Caco-2 (cell line): ENCODE measurements at regions not wholly inside any gene's neighbourhood (a gene's known extent, or its start where the extent isn't known, plus 50 kb on each side); places are given as distances from the start of the nearest gene placed in this dataset.

ENCODE experiments used
- BruUV-seq: library from RNA; stranded (reverse); fragments of 400-500 nt; replicated peaks from 2 replicates; lab custom pipeline; 2021; lab: Mats Ljungman, UMichigan
- CTCF ChIA-PET: fragments of 300-600 bp; sonication (Branson Sonifier 250); formaldehyde crosslinking; loops from one replicate; lab custom pipeline; 2022; ENCODE audit warnings: antibody characterized with exemption; lab: Charles Lee
- POLR2A ChIA-PET: fragments of 300-600 bp; sonication (Branson Sonifier 250); formaldehyde crosslinking; loops from one replicate; lab custom pipeline; 2022; ENCODE audit warnings: antibody characterized with exemption; lab: Charles Lee
- DNase-seq, 2 experiments: peaks; one replicate each; pipeline versions ENCODE4 v3.0.0 to v3.0.0-alpha.2; 2020 to 2022
- H3K27me3 ChIP-seq: replicated peaks from 2 replicates; pipeline ENCODE4 v1.6.0; 2011; ENCODE audit warnings: low read length; ENCODE audit not compliant: control insufficient read depth, insufficient read depth
- H3K36me3 ChIP-seq: 2 replicates; pipeline ENCODE4 v1.5.1; 2011; ENCODE audit warnings: low read length; ENCODE audit not compliant: control insufficient read depth, insufficient read depth
- H3K4me1 ChIP-seq: fragments of 250-450 bp; sonication (Bioruptor Pico); 2 replicates; pipeline ENCODE4 v1.5.1; 2020; ENCODE audit warnings: mild to moderate bottlenecking
- H3K4me3 ChIP-seq: 2 replicates; pipeline ENCODE4 v1.5.1; 2011; ENCODE audit warnings: low read depth, mild to moderate bottlenecking, control low read depth, low read length
- H3K9me3 ChIP-seq: fragments of 250-450 bp; sonication (Bioruptor Pico); 2 replicates; pipeline ENCODE4 v1.5.1; 2020; ENCODE audit warnings: mild to moderate bottlenecking, moderate library complexity
- H3K27ac Mint-ChIP-seq: one replicate; pipeline ENCODE4 v1.8.0; 2022; ENCODE audit warnings: mixed read lengths; ENCODE audit not compliant: unreplicated experiment
- H3K27me3 Mint-ChIP-seq: one replicate; pipeline ENCODE4 v1.8.0; 2022; ENCODE audit warnings: mixed read lengths; ENCODE audit not compliant: insufficient read depth, unreplicated experiment
- H3K36me3 Mint-ChIP-seq: one replicate; pipeline ENCODE4 v1.8.0; 2022; ENCODE audit warnings: mild to moderate bottlenecking, mixed read lengths; ENCODE audit not compliant: insufficient read depth, unreplicated experiment
- H3K4me1 Mint-ChIP-seq: one replicate; pipeline ENCODE4 v1.8.0; 2022; ENCODE audit warnings: low read depth, mixed read lengths; ENCODE audit not compliant: unreplicated experiment
- H3K4me3 Mint-ChIP-seq: one replicate; pipeline ENCODE4 v1.8.0; 2022; ENCODE audit warnings: mild to moderate bottlenecking, moderate library complexity, mixed read lengths; ENCODE audit not compliant: unreplicated experiment
- H3K9me3 Mint-ChIP-seq: one replicate; pipeline ENCODE4 v1.8.0; 2022; ENCODE audit warnings: mixed read lengths; ENCODE audit not compliant: unreplicated experiment
- CTCF ChIP-seq, 2 experiments: fragments of 200-600 bp in 1 of 2; IDR thresholded peaks; 1 replicate in 1 of 2; 2 replicates in 1 of 2; pipeline versions ENCODE4 v1.5.1 to v1.8.0; 2011 to 2022; ENCODE audit warnings: antibody characterized with exemption in 1 of 2, control low read depth in 1 of 2, inconsistent platforms in 1 of 2, low read depth in 1 of 2, low read length in 1 of 2, mild to moderate bottlenecking in 1 of 2, moderate library complexity in 1 of 2; ENCODE audit not compliant: insufficient read depth in 1 of 2, severe bottlenecking in 1 of 2, unreplicated experiment in 1 of 2
- intact Hi-C: fragments of 100-400 bp; cut with micrococcal nuclease; formaldehyde crosslinking; loops from one replicate; pipeline ENCODE4 v1.10.0; 2022; ENCODE audit not compliant: unreplicated experiment

DNA sequence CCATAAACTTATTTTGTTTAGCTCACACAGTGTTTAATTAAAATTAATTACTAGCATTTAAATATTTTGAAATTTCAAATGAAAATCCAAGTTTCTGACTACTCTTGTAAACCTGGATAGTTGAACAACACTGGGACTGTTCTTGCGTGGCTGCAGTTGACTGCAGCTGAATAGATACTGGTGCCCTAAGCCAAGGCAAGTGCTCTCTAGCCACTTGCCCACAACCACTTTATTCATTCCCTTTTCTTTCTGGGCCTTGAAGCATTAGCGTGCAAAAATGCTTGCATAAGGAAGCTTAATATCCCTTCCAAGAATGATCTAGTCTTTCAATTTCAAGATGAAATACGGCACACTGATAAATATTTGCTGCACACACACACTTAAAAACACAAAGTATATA, 676.0 kb upstream of the MARCKS start:
- no peak for TF ChIP-seq CTCF (IDR thresholded peaks at IDR 0.05; ENCODE audit: insufficient read depth in 1 of 2, low read depth in 1 of 2, low read length in 1 of 2, severe bottlenecking in 1 of 2, unreplicated experiment in 1 of 2)
- Mint-ChIP-seq H3K4me1 (no peaks in the 10 kb centered on the region), H3K27ac (no peak overlapping the region), H3K27me3 (no peaks in the 10 kb centered on the region), H3K9me3 (no peaks in the 10 kb centered on the region), H3K36me3 (no peaks in the 10 kb centered on the region), H3K4me3 (no peak overlapping the region)
- Histone ChIP-seq H3K27me3 (no peaks in the 10 kb centered on the region), H3K4me3 (no peak overlapping the region), H3K9me3 (no peaks in the 10 kb centered on the region), H3K4me1 (no peaks in the 10 kb centered on the region), H3K36me3 (no peaks in the 10 kb centered on the region)
- BruUV-seq: no TSS peak
- DNase-seq: no peak
- ChIA-PET POLR2A (no interaction called here), CTCF (no interaction called here)
- intact Hi-C loops: loop anchor here (10.0 kb wide), 1 partner anchor 304 kb away; no protein-coding TSS in a partner anchor

DNA sequence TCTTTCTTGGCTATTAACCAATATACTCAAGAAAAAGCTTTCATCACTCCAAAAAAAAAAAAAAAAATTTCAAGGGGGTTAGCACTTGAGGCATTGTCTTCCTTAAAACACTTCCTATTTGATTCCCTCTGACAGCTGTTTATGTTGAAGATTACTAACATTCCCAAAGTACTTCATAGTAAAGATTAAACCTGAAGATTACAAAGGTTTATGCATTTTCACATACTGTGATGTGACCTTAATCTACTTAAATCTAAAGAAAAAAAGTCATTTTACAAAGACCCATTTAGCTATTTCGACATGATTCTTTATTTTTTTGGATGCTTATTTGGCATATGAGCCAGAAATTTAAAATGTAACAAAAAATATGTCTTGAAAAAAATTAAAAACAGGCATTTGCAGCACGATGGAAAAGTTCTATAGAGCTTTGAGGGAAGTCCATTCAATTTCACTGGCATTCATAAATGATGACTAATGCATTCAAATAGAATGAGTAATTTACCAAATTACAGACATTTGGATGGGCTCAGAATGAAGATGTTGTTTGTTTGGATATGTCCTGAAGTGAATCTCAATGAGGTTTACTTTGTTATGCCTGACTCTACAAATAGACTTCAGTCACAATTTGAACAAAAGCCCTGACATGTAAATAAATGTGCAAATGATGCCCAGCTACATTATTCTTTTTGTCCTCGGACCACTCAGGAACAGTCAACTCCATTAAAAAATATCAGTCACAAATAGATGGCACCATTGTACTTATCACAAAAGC, 674.6 kb upstream of the MARCKS start:
- no peaks in the 10 kb centered on the region for H3K27me3 Mint-ChIP-seq
- no peak overlapping the region for H3K4me3 ChIP-seq
- no peak overlapping the region for H3K4me3 Mint-ChIP-seq
- H3K9me3 Mint-ChIP-seq: no peaks in the 10 kb centered on the region
- no peaks in the 10 kb centered on the region for H3K36me3 Mint-ChIP-seq
- ChIA-PET CTCF (interaction anchor here (1.1 kb wide), 1 partner anchor 677 kb away, joined by 3 read pairs; no protein-coding TSS in a partner anchor), POLR2A (no interaction called here)
- intact Hi-C loops: loop anchor here (10.0 kb wide), 1 partner anchor 302 kb away; no protein-coding TSS in a partner anchor
- no peaks in the 10 kb centered on the region for H3K4me1 Mint-ChIP-seq
- H3K27me3 ChIP-seq: no peaks in the 10 kb centered on the region
- H3K27ac Mint-ChIP-seq: no peak overlapping the region
- H3K9me3 ChIP-seq: no peaks in the 10 kb centered on the region
- BruUV-seq: no TSS peak
- TF ChIP-seq CTCF (IDR thresholded peaks at IDR 0.05; ENCODE audit: insufficient read depth in 1 of 2, low read depth in 1 of 2, low read length in 1 of 2, severe bottlenecking in 1 of 2, unreplicated experiment in 1 of 2): no peak
- no peak for DNase-seq
- no peaks in the 10 kb centered on the region for H3K36me3 ChIP-seq
- H3K4me1 ChIP-seq: 0 out of 2 replicates have a peak, but pooled peaks cover under 1% of the 10 kb centered on the region

GRCh38 chr6:113184291-113184690, 672.9 kb upstream of the MARCKS start:
- H3K36me3 Mint-ChIP-seq: no peaks in the 10 kb centered on the region
- H3K27me3 Mint-ChIP-seq: no peaks in the 10 kb centered on the region
- CTCF ChIA-PET: no interaction called here
- H3K27ac Mint-ChIP-seq: no peak overlapping the region
- Histone ChIP-seq H3K27me3 (no peaks in the 10 kb centered on the region), H3K4me3 (no peak overlapping the region), H3K4me1 (peaks cover 18% of the 10 kb centered on the region), H3K9me3 (no peaks in the 10 kb centered on the region), H3K36me3 (no peaks in the 10 kb centered on the region)
- POLR2A ChIA-PET: no interaction called here
- peaks cover 14% of the 10 kb centered on the region for H3K4me1 Mint-ChIP-seq
- H3K4me3 Mint-ChIP-seq: no peak overlapping the region
- TF ChIP-seq CTCF (IDR thresholded peaks at IDR 0.05; ENCODE audit: insufficient read depth in 1 of 2, low read depth in 1 of 2, low read length in 1 of 2, severe bottlenecking in 1 of 2, unreplicated experiment in 1 of 2): no peak
- no TSS peak for BruUV-seq
- intact Hi-C loops: loop anchor here (10.0 kb wide), 1 partner anchor 301 kb away; no protein-coding TSS in a partner anchor
- no peak for DNase-seq
- no peaks in the 10 kb centered on the region for H3K9me3 Mint-ChIP-seq
